HCEC 1CT (cell line): ENCODE measurements at regions not wholly inside any gene's neighbourhood (a gene's known extent, or its start where the extent isn't known, plus 50 kb on each side); places are given as distances from the start of the nearest gene placed in this dataset.

Experiments
- DNase-seq: peaks from one replicate; pipeline ENCODE4 v3.0.0-alpha.2; 2017

DNA sequence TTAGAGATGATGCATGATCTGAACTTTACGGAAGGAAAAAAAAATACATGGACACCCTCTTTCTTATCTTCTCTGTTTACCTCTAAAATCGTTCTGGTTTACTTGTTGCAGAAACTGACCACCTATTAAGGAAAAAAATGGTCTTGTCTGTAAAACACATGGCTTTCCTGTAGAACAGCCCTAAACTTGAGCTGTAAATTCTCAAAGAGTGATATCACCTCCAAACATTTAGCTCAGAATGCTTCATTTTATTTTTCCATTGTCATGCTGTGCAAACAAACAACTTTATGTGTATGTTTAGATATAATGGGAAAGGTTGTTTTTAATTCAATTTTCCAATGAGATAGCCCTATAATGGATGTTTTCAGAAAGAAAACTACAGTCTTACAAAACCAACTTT is 237.4 kb upstream of the NR2F2 start:
- no peak for DNase-seq

DNA sequence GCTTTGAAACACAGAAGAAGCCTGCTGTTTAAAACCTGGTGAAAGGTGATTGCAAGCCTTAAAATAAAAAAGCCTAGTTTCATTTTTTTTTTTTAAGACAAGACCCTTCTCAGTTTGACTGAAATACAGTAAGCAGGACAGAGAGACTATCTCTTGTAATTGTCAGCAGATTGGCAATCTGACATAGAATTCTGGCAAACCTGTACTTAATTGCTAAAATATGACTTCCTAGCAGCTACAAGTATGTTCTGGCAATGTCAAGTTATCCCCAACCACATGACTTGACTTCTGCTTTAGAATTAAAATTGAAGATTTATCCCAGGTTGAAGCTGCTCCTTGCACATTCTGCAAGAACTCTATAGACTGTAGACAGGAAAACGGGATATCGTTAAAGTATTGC is 232.8 kb upstream of the NR2F2 start:
- DNase-seq: no peak

DNA sequence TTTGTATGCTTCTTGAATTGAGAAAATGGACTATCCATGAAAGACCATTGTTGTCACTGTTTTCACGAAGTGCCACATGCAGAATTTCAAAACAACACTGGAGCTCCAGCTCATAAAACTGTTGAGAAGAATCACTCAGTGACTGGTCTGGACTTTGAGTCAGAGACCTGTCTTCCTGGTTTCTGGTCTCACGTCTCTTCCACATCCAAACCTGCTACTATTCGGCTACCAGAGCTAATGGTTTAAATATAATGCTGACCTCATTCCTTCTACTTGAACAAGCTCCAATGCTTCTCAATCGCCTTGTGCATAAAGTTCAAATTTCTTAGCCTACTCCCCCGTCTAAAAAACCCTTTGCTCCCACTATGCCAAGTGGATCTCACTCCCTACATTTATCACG is 227.9 kb upstream of the NR2F2 start:
- no peak for DNase-seq

DNA sequence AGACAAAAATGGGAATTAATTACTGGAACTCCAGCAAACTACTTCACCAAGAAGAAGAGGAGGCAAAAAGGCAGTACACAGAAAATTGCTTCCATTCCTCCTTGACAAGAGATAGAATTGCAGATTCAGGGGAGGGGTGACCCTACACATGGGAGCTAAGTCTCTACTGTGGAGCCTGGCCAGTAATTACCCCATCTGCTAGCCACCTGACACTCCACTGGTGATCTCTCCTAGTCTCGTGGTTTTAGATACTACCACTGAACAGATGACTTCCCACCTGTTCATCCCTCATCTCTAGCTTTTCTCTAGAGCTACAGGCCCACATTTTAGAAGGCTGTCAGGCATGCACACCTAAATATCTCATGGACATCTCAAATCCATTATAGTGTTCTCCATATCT is 224.3 kb upstream of the NR2F2 start:
- DNase-seq: no peak

DNA sequence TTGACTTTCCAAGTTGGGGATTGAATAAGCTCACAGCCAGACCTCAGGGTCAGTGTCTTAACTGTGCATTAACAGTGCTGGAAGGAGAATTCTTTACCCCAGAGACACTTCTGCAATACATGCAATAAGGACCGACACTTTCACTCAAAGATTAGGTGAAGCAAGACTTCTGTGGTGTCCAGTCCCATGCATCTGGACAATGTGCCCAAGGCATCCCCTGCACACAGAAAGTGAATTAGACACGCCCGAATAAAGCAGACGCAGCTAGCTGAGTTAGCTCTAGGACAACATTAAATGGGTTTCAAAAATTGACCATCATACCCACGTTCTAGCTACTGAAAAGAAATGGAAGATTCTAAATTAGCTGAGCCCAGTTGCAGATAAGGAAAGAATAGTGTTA is 223.9 kb upstream of the NR2F2 start:
- no peak for DNase-seq

DNA sequence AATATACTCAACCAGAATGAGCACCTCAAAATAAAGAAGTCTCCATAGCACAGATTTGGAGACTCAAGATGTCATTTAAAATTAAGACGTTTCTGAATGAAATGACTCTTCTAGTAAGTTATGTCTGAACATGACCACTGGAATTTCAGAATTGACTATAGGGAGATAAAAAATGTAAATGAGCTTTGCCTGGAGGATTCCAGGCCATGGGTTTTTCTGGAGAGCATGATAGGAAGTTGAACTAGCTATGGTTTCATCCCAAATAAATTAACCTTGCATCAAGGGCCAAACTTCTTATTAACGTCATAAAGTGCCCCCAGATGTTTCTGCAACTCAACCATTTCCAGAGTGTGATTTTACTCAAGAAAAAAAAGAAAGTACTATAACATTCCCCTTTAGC is 222.6 kb upstream of the NR2F2 start:
- no peak for DNase-seq

DNA sequence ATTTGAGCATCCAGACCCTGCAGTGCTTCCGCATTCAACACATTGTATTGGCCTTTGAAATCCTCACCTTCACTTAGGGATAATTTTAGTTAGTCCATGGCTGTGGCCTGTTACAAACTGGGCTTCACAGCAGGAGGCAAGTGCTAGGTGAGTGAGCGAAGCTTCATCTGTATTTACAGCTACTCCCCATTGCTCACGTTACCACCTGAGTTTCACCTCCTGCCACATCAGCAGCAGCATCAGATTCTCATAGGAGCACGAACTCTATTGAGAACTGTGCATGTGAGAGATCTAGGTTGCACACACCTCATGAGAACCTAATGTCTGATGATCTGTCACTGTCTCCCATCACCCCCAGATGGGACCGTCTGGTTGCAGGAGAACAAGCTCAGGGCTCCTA is 222.1 kb upstream of the NR2F2 start:
- no peak for DNase-seq

DNA sequence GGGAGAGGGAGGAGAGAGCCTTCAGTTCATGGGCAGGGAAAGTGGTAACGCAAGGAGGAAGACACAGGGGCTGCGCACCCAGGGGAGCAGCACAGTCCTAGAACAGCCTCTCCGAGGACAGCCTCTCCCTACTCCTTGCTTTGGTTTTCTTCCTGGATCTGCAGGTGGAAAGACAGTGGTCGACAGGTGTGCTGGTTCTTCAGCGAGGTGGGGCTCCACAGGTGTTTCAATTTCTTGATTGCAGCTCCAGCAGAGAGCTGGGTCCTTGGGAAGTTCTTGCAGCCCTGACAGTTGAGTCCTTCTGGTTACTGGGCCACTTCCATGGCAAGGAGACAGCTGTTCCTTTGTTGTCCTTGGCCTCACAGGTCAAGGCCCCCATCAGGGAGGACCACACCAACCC is 220.7 kb upstream of the NR2F2 start:
- DNase-seq: no peak

DNA sequence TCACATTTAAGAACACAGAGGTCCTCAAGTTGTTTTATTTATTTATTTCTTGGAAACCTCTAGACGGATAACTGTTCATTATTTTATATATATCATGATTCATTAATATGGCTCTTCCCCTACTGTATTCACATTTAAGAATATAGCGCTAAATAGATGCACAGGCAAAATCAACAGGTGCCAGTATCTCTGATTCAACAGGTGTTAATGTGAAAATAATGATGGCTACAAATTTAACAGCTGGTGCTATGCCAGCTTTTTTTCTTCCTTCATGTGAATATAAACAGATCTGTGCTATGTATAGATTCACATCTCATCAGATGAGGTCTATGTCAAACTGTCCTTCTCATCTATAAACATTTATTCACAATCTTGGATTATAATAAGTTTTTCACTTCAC is 218.5 kb upstream of the NR2F2 start:
- DNase-seq: no peak

DNA sequence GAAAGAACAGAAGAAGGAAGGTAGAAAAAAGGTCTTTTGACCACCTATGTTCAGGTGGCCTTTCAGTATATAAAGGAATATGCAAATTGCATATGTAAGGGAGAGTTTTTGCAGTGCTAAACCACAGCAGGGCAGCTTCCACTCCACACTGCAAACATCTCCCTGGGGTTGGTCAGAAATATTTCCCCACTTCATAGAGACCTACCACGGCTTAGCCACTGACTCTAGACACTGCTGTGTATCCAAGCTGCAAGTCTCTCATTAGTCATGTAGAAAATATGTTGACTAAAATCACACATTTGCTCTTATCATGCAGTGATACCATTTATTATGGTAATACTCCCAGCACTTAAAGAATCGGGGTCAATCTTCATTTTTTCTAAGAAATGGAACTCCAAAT is 214.9 kb upstream of the NR2F2 start:
- DNase-seq: peak; percentile 66

DNA sequence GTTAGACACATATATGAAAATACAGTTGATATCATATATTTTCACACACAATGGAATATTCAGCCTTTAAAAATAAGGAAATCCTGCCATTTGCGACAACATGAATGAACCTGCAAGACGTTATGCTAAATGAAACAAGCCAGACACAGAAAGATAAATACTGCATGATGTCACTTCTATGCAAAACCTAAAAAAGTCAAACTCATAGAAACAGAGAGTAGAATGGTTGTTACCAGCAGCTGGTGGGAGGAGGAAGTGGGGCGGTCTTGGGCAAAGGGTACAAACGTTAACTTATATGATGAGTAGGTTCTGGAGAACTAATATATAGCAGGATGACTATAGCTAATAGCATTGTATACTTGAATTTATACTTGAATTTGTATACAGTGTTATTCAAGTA is 213.2 kb upstream of the NR2F2 start:
- DNase-seq: no peak

DNA sequence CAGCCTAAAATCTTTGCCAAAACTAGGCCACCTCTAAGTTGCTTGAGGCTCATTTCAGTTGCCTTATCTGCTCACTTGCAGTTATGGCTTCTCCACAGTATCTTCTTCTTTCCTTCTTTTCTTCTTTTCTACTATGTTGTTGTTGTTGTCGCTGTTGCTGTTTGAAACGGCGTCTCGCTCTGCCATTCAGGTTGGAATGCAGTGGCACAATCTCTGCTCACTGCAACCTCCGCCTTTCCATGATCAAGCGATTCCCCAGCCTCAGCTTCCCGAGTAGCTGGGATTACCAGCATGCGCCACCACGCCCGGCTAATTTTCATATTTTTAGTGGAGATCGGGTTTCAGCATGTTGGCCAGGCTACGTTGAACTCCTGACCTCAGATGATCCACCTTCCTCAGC is 210.8 kb upstream of the NR2F2 start:
- DNase-seq: no peak

DNA sequence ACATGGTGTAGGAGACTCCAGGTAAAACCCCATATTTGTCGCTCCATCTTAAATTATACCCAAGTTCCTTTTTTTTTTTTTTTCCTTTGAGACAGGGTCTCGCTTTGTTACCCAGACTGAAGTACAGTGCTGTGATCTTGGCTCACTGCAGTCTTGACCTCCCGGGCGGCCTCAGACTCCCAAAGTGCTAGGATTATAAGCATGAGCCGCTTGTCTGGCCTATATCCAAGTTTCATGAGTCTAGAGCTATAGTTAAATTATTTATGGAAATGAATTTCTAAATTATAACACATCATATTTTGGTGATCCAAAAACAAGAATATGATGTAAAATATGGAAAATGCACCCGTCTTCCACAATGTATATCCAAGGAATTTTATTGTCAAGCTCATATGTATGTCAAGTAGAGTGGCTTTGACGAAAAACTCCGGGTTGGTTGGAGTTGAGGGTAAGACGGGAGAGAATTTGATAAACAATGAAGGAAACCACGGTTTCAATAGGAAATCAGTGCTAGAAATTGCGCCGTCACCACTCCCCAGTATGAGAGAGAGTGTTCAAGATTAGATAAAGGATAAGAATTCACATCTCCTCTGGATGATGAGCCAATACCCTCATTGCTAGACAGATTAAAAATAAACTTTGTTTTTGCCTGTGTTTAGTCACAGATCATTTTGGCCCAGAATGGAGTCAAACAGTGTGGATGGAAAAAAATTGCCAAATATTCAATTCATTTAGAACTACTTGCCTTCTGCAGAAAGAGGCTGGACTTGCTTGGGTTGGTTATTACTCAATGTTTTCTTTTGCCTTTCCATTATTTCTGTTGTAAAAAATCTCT is 209.2 kb upstream of the NR2F2 start:
- DNase-seq: peak; percentile 39

DNA sequence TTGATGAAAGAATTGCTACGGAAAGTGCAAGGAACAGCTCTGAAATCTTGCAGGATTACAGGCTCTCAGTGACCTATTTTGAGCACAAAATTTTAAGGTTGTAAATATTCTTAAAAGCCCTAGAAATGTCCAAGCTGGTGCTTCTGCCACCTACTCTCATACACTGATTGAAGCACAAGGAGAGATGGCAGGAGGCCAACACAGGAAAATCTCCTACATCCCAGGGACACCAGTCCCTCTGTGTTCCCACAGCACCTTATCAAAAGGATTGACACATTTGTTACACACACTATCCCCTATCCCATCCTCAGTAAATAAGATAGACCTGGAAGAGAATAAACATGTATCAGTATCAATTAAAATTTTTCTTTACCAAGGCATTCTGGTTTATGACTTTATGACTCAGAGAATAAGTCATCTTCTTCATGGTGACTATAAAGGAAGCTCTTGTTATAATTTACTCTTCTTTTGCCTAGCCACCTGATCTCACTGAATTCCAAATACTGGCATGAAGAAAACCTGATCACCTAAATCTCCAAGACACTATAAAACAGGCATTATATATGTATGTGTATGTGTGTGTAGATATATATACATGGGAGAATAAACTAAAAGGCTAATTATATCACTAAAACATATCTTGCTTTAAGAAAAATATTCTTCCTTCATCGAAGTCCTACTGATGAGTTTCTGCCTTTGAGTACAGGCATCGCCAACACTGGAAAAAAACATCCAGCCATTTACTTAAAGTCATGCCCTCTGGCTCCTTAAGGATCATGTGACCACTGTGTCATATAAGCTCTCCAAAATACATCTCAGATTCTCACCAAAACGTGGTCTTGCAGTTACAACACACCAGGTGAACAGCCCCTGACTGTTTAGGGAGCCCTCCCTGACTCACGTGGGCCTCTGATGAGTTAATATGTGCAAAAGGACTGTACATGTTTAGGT is 208.1 kb upstream of the NR2F2 start:
- peak; percentile 68 for DNase-seq

DNA sequence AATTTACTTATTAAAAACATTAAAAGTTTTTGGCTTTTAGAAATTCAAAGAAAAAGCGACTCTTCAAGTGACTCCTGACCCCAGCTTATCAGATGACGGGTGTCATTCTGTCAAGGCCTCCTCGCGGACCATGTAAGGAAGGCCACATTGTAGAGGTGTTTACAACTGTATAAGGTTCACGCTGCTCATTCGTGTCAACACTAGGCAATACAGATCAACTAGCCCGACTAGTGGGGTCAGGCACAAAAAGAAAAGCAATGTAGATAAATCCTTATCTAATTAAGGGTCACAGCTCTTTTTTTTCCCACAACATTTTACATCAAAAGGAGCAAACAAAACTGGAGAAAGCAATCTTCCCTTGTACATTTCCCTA is 207.5 kb upstream of the NR2F2 start:
- no peak for DNase-seq

DNA sequence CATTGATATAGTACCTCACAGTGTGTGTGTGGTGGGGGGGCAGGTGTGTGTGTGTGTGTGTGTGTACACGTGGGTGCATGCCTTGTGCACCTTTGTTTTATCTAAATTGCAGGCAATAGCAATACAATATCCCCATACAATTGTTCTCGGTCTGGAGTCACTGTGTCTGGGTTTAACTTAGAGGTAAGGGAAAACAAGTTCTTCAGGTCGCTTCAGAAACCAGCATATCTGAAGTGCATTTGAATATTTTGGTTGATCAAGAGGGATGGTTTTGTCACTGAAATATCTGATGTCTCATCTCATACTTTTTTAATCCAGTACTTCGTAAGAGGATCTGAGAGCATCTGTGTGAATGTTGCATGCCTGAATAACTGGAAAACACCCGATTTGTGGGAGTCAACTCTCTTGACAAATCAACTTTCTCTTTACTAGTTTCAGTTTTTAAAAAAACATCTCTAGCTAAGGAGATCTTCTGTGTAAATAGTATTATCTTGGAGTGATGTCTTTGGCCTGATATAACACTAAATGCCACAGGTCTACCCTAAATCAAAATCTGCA is 206.8 kb upstream of the NR2F2 start:
- no peak for DNase-seq

DNA sequence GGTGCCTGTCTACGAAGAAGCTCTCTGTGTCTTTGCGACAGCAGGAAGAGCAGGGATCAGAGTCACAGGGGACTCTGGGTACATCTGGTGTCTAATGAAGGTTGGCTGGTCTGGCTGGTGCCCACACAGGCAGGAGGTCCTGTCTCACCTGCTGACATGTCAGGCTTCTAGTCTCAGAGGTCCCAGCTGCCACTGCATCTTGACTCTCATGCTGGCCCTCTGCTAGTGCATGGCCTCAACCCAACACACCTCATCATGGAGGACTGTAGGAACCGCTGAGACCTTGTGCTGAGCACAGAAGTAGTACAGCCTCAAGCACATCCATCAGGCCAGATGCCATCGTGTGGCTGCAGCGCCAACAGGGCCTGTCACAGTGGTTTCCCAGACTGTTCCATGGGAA is 206.1 kb upstream of the NR2F2 start:
- no peak for DNase-seq

DNA sequence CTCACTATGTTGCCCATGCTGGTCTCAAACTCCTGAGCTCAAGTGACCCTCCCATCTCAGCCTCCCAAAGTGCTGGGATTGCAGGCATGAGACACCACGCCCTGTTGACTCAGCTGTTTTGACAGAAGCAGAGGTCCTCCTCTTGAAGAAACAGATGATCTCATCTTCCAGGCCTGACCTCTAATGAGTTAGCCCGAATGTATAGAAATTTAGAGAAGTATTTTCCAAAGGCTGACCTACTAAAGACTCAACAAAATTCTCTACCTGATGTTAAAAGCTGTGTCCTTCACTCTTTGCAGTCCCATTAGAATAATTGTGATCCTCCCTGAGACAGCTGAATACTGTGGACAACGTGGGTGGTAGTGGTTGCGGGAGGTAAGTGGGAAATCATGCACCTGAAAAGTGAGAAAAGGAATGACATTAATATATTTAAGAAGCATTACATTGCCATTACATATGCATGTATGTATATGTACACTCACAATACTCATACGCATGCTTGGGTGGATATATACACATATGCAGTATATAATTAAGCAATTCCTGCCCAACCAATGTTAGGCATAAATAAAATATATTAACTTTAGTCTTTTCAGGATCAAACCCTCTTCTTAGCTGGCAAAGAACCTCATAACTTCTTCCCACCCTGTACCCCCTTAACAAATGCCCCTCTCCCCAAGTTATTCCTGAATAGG is 204.6 kb upstream of the NR2F2 start:
- DNase-seq: peak; percentile 47

DNA sequence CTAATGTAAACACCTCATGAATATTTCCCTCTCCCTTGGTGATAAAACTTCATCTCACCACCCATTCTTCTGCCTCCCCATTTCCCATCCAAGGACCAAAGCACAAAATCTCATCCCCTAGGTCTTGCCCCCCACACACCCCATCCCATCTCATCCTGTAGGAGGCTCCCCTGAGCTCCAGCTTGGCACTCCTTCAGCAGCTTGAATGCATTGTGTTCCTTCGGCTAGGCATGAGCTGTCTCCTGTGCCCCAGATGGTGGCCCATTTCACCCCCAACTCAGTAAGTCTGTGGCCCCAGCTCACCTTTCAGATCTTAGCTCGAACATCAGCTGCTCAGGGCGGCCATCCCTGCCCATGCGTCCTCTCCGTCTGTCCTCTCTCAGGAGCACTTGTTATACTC is 203.6 kb upstream of the NR2F2 start:
- DNase-seq: no peak

DNA sequence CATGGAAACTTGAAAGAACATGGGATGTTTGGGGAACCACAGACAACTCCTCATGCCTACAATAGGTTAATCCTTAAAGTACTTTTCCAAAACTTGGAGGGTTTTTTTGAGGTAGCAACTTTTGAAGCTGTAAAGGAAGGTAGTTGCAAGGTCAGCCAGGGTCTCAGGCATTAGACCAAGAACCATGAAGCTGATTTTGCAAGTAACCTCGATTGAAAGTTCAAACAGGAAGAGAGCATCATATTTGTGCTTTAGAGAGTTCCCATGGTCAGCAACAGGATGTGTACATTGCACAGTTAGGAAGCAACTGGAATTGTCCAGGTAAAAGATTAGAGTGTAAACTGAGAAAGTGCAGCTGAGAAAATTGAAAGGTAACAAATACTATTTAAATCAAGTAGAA is 199.8 kb upstream of the NR2F2 start:
- DNase-seq: no peak

DNA sequence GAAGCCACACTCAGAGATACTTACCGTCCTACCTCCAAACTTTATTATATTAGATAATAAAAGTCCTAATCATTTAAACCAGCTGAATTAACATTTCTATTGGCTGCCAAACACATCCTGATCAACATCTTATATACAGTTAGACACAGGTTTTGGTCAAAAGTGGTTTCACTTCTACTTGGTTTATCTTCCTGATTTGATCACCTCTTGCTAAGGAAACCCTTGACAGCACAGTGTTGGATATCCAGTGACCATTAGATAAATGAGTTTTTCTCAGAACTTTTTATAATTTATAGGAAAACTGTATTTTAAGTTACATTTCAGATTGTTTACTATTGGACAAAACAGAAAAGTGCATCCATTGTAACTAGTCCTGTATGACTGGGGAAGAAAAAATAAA is 198.4 kb upstream of the NR2F2 start:
- no peak for DNase-seq

DNA sequence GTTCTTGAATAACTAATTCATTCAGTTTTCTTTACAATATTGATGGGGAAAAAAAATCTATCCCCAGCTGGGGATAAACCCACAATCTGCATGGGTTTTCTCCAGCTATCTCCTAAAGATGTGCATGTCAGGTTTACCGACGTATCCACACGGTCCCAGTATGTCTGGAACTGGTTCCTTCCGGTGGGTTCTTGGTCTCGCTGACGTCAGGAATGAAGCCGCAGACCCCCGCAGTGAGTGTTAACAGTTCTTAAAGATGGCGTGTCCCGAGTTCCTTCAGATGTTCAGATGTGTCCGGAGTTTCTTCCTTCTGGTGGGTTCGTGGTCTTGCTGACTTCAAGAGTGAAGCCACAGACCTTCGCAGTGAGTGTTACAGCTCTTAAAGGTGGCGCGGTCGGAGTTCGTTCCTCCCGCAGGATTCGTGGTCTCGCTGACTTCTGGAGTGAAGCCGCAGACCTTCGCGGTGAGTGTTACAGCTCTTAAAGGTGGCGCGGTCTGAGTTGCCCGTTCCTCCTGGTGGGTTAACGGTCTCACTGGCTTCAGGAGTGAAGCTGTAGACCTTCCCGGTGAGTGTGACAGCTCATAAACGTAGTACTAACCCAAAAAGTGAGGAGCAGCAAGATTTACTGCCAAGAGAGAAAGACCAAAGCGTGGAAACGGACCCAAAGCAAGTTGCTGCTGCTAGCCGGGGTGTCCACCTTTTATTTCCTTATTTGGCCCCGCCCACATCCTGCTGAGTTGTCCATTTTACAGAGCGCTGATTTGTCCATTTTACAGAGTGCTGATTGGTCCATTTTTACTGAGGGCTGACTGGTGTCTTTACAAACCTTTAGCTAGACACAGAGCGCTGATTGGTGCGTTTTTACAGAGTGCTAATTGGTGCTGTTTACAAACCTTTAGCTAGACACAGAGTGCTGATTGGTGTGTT is 195.1 kb upstream of the NR2F2 start:
- DNase-seq: no peak
